Breast epithelium (tissue), 3 donors: ENCODE measurements at regions not wholly inside any gene's neighbourhood (a gene's known extent, or its start where the extent isn't known, plus 50 kb on each side); places are given as distances from the start of the nearest gene placed in this dataset.

Source experiments
- POLR2A ChIP-seq: fragments of 450-650 bp; IDR thresholded peaks from one replicate; pipeline ENCODE4 v1.6.1; 2016; ENCODE audit warnings: antibody characterized with exemption, mild to moderate bottlenecking, moderate library complexity
- POLR2AphosphoS5 ChIP-seq, 3 donors: sonication (generic); formaldehyde crosslinking; IDR thresholded peaks; one replicate each; pipeline ENCODE4 v1.6.1; 2017; ENCODE audit warnings: antibody characterized with exemption in 3 of 3
- TF ChIP-seq, protein P1 (sequence below), 3 donors: fragments of 450-650 bp; IDR thresholded peaks; one replicate each; pipeline ENCODE4 v1.5.1; 2016 to 2017; ENCODE audit warnings: antibody characterized with exemption in 3 of 3, mild to moderate bottlenecking in 3 of 3, moderate library complexity in 3 of 3

DNA sequence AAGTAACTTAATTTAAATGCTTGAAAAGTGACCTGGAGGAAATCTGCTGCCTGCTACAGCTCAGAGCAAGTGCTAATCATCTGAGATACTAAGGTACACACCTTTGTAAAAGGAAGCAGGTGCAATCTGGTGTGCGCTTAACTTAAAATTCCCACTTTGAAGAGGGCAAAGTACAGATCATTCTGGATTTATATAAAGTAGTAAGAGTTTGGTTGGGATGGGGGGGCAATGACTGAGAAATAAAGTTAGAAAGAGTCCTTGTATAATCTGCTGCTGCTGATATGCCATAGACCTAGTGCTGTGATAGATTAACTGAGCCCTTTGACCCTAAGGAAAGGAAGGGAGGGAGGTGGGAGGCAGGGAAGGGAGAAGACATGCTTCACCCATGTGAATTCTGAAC is 141.0 kb downstream of the MTNR1A start:
- TF ChIP-seq, protein P1, sequence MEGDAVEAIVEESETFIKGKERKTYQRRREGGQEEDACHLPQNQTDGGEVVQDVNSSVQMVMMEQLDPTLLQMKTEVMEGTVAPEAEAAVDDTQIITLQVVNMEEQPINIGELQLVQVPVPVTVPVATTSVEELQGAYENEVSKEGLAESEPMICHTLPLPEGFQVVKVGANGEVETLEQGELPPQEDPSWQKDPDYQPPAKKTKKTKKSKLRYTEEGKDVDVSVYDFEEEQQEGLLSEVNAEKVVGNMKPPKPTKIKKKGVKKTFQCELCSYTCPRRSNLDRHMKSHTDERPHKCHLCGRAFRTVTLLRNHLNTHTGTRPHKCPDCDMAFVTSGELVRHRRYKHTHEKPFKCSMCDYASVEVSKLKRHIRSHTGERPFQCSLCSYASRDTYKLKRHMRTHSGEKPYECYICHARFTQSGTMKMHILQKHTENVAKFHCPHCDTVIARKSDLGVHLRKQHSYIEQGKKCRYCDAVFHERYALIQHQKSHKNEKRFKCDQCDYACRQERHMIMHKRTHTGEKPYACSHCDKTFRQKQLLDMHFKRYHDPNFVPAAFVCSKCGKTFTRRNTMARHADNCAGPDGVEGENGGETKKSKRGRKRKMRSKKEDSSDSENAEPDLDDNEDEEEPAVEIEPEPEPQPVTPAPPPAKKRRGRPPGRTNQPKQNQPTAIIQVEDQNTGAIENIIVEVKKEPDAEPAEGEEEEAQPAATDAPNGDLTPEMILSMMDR (IDR thresholded peaks at IDR 0.05), result no peak
- TF ChIP-seq POLR2A (no peak), POLR2AphosphoS5 (IDR thresholded peaks at IDR 0.05) (no peak)
